NT2/D1 (cell line): ENCODE measurements at regions not wholly inside any gene's neighbourhood (a gene's known extent, or its start where the extent isn't known, plus 50 kb on each side); places are given as distances from the start of the nearest gene placed in this dataset.

ENCODE experiments used
- YY1 ChIP-seq: IDR thresholded peaks from 2 replicates; pipeline ENCODE4 v1.6.1; 2011; ENCODE audit not compliant: insufficient read length, insufficient read depth
- ZNF274 ChIP-seq: IDR thresholded peaks from 2 replicates; pipeline ENCODE4 v1.6.1; 2011; ENCODE audit warnings: mild to moderate bottlenecking, low read depth, low read length

- no peak for TF ChIP-seq ZNF274
- no peak for TF ChIP-seq YY1
These were observed 190.2 kb downstream of the BMP7 start for GRCh38 chr20:57076152-57076652.
